Spinal cord (tissue), 9 donors: ENCODE measurements at regions not wholly inside any gene's neighbourhood (a gene's known extent, or its start where the extent isn't known, plus 50 kb on each side); places are given as distances from the start of the nearest gene placed in this dataset.
"Not testable (repeated sequence)": the region's sequence is repeated elsewhere in the genome, so short reads cannot be mapped to it uniquely, and the experiment has no call there.

ENCODE experiments used
- DNase-seq, 6 donors: peaks; one replicate each; pipeline versions ENCODE4 v3.0.0 to v3.0.0-alpha.2; 2013 to 2015; ENCODE audit warnings: low spot score in 6 of 6, low read depth in 4 of 6
- H3K27ac ChIP-seq: one replicate; pipeline ENCODE4 v1.5.1; 2013; ENCODE audit warnings: low read depth, low read length, control low read depth
- H3K27me3 ChIP-seq: one replicate; pipeline ENCODE4 v1.6.1; 2013; ENCODE audit warnings: low read length; ENCODE audit not compliant: control insufficient read depth, insufficient read depth
- H3K36me3 ChIP-seq: one replicate; pipeline ENCODE4 v1.6.1; 2013; ENCODE audit warnings: low read length; ENCODE audit not compliant: control insufficient read depth, insufficient read depth
- H3K4me1 ChIP-seq: one replicate; pipeline ENCODE4 v1.6.1; 2013; ENCODE audit warnings: low read length; ENCODE audit not compliant: control insufficient read depth, insufficient read depth
- H3K4me3 ChIP-seq: one replicate; pipeline ENCODE4 v1.5.1; 2013; ENCODE audit warnings: low read depth, low read length, control low read depth
- H3K9me3 ChIP-seq: one replicate; pipeline ENCODE4 v1.6.1; 2013; ENCODE audit warnings: low read length; ENCODE audit not compliant: control insufficient read depth, insufficient read depth
- WGBS: methylation state at CpG from one replicate; pipeline ENCODE4 v1.1.5; 2013; ENCODE audit warnings: missing lambda C conversion rate; ENCODE audit not compliant: insufficient coverage; 5-methylcytosine and 5-hydroxymethylcytosine counted together
- donor health status: healthy.

GRCh38 chr2:94725543-94725942 is 145.7 kb upstream of the TEKT4 start:
- no peak for DNase-seq
- Histone ChIP-seq H3K36me3 (no peaks in the 10 kb centered on the region), H3K9me3 (no peaks in the 10 kb centered on the region), H3K4me1 (no peaks in the 10 kb centered on the region), H3K4me3 (no peak overlapping the region), H3K27ac (no peak overlapping the region), H3K27me3 (no peaks in the 10 kb centered on the region)
- 90% methylated on average over 6 of the region's 11 CpGs for WGBS

- H3K4me1 ChIP-seq, H3K36me3 ChIP-seq, H3K27me3 ChIP-seq, H3K9me3 ChIP-seq, H3K27ac ChIP-seq, H3K4me3 ChIP-seq: not testable (repeated sequence)
- DNase-seq, result peak in 3 of 6 donors; percentile 2 to 56 (median 6)
- WGBS, result 13% methylated on average over 11 of the region's 34 CpGs
These were observed 135.7 kb upstream of the TEKT4 start for GRCh38 chr2:94735536-94735935.

DNA sequence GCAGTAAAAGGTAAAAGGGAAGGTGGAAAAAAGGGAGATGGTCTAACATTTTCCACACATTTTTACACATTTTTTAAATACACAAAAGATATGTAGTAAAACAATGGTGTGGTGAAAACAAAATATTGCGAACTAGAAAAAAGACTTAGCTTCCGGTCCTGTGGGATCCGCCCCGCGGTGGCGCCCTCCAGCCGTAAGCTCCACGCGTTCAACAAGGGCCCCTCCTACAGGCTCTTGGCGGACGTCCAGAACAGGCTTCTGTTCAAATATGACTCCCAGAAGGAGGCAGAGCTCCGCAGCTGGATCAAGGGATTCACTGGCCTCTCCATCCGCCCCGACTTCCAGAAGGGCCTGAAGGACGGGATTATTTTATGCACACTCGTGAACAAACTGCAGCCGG is 134.1 kb upstream of the TEKT4 start:
- not testable (repeated sequence) for H3K36me3 ChIP-seq, H3K27me3 ChIP-seq, H3K4me1 ChIP-seq, H3K4me3 ChIP-seq, H3K9me3 ChIP-seq, H3K27ac ChIP-seq, DNase-seq
- WGBS, result 96% methylated on average over 11 of the region's 17 CpGs

DNA sequence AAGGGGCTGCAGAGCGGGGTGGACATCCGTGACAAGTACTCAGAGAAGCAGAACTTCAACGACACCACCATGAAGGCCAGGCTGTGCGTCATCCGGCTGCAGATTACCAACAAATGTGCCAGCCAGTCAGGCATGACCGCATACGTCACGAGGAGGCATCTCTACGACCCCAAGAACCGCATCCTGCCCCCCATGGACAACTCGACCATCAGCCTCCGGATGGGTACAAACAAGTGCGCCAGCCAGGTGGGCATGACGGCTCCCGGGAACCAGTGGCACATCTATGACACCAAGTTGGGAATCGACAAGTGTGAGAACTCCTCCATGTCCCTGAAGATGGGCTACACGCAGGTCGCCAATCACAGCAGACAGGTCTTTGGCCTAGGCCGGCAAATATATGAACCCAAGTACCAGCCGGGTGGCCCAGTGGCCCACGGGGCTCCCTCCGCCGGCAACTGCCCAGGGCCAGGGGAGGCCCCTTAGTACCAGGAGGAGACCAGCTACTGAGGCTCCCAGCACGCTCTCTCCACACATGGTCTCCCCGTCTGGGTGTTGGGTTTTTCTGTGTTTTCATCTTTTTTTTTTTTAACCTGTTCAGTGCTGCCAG is 133.4 kb upstream of the TEKT4 start:
- DNase-seq, H3K27me3 ChIP-seq, H3K9me3 ChIP-seq, H3K27ac ChIP-seq, H3K4me1 ChIP-seq, H3K4me3 ChIP-seq, H3K36me3 ChIP-seq: not testable (repeated sequence)
- WGBS, result 95% methylated on average over 23 of the region's 25 CpGs

- Histone ChIP-seq H3K4me1 (no peaks in the 10 kb centered on the region), H3K9me3 (no peaks in the 10 kb centered on the region), H3K36me3 (no peaks in the 10 kb centered on the region), H3K27ac (no peak overlapping the region), H3K4me3 (no peak overlapping the region), H3K27me3 (no peaks in the 10 kb centered on the region)
- 95% methylated on average over 2 of the region's 2 CpGs for WGBS
- DNase-seq, result no peak
These were observed 117.7 kb upstream of the TEKT4 start for GRCh38 chr2:94753466-94753998.

- no peak overlapping the region for H3K4me3 ChIP-seq
- H3K27me3 ChIP-seq, result no peaks in the 10 kb centered on the region
- H3K4me1 ChIP-seq, result no peaks in the 10 kb centered on the region
- WGBS, result 100% methylated on average over 1 of the region's 5 CpGs
- no peak for DNase-seq
- no peak overlapping the region for H3K27ac ChIP-seq
- no peaks in the 10 kb centered on the region for H3K36me3 ChIP-seq
- no peaks in the 10 kb centered on the region for H3K9me3 ChIP-seq
These were observed 112.7 kb upstream of the TEKT4 start for GRCh38 chr2:94758546-94758945.

- Histone ChIP-seq H3K27me3 (no peaks in the 10 kb centered on the region), H3K9me3 (no peaks in the 10 kb centered on the region), H3K36me3 (no peaks in the 10 kb centered on the region), H3K27ac (no peak overlapping the region), H3K4me1 (no peaks in the 10 kb centered on the region), H3K4me3 (no peak overlapping the region)
- WGBS, result 41% methylated on average over 6 of the region's 7 CpGs
- peak in 1 of 6 donors; percentile 8 for DNase-seq
These were observed 112.0 kb upstream of the TEKT4 start for GRCh38 chr2:94759211-94759610.

GRCh38 chr2:94762600-94762999 is 108.6 kb upstream of the TEKT4 start:
- H3K4me3 ChIP-seq, result no peak overlapping the region
- no peak for DNase-seq
- no peaks in the 10 kb centered on the region for H3K4me1 ChIP-seq
- no peak overlapping the region for H3K27ac ChIP-seq
- H3K36me3 ChIP-seq, result no peaks in the 10 kb centered on the region
- H3K9me3 ChIP-seq, result no peaks in the 10 kb centered on the region
- WGBS, result 74% methylated on average over 5 of the region's 5 CpGs
- H3K27me3 ChIP-seq, result no peaks in the 10 kb centered on the region

DNA sequence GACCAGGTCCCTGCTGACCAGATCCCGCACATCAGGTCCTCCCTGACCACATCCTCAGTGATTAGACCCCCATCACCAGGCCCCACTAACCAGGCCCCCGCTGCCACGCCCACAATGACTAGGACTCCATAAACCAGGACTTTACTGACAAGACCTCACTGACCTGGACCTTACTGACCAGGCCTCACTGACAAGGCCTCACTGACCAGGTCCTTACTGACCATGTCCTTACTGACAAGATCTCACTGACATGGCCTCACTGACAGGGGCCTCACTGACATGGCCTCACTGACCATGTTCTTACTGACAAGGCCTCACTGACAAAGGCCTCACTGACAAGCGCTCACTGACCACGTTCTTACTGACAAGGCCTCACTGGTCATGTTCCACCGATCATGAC is 107.9 kb upstream of the TEKT4 start:
- H3K9me3 ChIP-seq, result no peaks in the 10 kb centered on the region
- H3K4me1 ChIP-seq, result no peaks in the 10 kb centered on the region
- no peaks in the 10 kb centered on the region for H3K36me3 ChIP-seq
- 94% methylated on average over 6 of the region's 6 CpGs for WGBS
- H3K4me3 ChIP-seq, result no peak overlapping the region
- no peaks in the 10 kb centered on the region for H3K27me3 ChIP-seq
- no peak overlapping the region for H3K27ac ChIP-seq
- DNase-seq, result no peak

- H3K9me3 ChIP-seq, H3K36me3 ChIP-seq, H3K27me3 ChIP-seq, H3K27ac ChIP-seq, H3K4me1 ChIP-seq, H3K4me3 ChIP-seq, DNase-seq: not testable (repeated sequence)
- WGBS, result 67% methylated on average over 1 of the region's 3 CpGs
These were observed 106.9 kb upstream of the TEKT4 start for GRCh38 chr2:94764331-94764730.
